ENCODE measurements at regions not wholly inside any gene's neighbourhood (a gene's known extent, or its start where the extent isn't known, plus 50 kb on each side); places are given as distances from the start of the nearest gene placed in this dataset.

DNA sequence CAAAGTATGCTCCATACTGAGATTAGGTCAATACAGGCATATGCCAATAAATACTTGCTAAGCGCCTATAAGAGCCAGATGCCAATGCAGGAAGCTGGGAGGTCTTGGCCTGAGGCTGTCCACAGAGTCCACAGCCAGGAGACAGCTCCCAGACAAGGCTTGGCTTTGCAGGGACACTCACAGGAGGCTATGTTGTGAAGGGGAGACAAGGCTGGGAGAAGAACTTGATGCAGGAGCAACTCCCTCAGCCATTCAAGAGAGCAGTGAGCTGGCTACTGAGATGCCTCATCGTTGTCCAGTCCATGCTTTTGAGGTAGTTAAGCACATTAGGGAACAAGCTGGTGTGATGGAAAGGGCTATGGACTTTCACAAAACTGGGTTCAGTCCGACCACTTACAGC lies 891.5 kb downstream of the TBC1D22A start:
- no peak for DNase-seq

- DNase-seq: no peak
Observed at GRCh38 chr22:47651216-47651987, 889.0 kb downstream of the TBC1D22A start.

DNA sequence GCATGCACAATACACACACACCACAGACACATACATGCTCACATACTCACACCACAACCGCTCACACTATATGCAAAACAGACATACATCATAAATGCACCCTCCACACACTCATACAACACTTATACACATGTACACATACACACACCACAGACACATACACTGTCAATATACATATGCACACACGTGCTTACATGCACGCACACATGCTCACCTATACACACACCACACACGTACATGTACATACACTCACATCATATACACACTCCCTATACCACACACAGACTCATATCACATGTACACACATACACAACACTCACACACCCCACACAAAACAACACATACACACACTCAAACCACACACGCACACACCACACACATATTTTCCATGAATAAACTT lies 885.3 kb downstream of the TBC1D22A start:
- DNase-seq: no peak

- DNase-seq: no peak
Observed at GRCh38 chr22:47647181-47647580, 884.7 kb downstream of the TBC1D22A start.

GRCh38 chr22:47645923-47646322 lies 883.5 kb downstream of the TBC1D22A start:
- no peak for DNase-seq

DNA sequence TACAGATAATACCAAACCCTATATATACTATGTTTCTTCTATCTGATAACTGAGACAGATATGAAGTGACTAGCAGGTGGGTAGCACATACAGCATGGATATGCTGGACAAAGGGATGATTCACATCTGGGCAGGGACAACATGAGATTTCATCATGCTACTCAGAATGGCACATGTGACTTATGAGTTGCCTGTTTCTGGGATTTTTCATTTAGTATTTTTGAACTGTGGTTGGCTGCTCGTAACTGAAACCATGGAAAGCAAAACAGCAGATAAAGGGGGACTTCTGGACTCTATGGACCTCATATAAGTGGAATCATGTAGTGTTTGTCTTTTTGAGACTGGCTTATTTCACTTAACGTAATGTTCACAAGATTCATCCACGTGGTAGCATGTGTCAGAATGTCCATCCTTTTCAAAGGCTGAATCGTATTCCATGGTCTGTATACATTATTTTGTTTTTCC lies 883.0 kb downstream of the TBC1D22A start:
- DNase-seq: no peak

DNA sequence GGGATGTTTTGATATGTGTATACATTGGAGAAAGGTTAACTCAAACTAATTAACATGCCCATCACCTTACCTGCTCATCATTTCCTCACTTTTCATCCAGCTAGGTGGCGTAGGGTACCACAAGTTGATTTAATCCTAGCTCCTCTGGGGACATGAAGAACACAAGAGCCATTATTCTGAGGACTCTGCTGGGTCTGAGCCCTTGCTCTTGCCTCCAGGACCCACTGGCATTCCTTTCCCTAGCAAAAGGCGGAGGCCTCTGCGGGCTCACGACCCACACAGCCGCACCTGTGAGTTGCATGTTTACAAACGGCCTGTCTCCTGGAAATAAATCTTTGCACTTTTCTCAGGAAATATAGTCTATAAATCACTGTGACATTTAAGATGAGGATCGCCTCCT lies 871.9 kb downstream of the TBC1D22A start:
- no peak for DNase-seq

DNA sequence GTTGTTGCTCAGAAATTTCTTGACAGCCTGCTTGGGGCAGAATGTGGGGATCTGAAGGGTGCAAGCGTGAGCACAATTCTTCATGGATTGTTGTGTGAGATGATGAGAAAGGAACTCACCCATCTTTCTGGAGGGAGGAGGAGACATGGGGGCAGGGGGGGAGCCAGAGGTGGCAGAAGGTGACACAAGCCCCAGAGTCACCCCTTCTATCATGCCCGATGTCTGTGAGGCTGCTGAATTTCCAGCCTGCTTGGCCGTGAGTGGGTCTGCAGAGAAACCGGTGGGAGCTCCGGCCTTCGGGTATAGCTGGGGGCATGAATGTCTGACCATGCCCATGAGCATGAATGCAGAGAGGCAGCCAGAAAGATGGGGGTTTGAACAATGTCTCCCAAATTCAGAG lies 870.7 kb downstream of the TBC1D22A start:
- DNase-seq: no peak

- DNase-seq: no peak
Observed at GRCh38 chr22:47632701-47633100, 870.3 kb downstream of the TBC1D22A start.

- no peak for DNase-seq
Observed at GRCh38 chr22:47631571-47632102, 869.2 kb downstream of the TBC1D22A start.

DNA sequence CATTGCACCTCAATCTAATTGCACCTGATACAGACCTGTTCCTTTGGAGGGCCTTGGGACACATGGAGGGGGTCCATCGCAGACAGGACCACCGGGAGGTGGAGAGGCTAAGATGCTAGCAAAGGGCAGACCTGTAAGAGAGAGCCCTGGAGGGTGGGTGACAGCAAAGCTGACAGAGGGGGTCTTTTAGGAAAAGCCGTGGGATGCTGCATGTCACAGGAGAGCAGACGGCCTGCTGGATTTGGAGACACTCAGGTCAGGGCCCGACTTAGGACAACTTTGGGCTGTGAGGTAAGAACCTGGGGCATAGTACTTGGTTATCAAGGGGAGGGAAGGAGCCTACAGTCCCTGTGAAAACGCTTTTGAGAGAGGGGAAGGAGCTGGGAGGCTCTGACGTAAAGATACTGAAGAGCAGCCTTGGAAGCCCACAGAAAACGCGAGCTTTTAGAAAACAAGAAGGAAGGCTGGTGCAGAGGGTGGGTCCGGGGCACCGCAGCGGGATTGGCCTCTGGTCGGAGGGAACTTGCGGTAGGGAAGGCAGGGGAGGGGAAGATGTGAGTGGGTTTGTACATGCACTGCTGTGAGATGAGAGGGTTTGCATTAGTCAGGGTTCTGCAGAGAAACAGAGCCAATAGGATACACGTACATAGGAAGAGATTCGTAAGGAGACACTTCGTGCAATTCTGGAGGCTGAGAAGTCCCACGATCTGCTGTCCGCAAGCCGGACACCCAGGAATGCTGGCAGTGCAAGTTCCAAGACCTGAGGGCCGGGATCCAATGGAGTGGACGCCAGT lies 868.5 kb downstream of the TBC1D22A start:
- no peak for DNase-seq

DNA sequence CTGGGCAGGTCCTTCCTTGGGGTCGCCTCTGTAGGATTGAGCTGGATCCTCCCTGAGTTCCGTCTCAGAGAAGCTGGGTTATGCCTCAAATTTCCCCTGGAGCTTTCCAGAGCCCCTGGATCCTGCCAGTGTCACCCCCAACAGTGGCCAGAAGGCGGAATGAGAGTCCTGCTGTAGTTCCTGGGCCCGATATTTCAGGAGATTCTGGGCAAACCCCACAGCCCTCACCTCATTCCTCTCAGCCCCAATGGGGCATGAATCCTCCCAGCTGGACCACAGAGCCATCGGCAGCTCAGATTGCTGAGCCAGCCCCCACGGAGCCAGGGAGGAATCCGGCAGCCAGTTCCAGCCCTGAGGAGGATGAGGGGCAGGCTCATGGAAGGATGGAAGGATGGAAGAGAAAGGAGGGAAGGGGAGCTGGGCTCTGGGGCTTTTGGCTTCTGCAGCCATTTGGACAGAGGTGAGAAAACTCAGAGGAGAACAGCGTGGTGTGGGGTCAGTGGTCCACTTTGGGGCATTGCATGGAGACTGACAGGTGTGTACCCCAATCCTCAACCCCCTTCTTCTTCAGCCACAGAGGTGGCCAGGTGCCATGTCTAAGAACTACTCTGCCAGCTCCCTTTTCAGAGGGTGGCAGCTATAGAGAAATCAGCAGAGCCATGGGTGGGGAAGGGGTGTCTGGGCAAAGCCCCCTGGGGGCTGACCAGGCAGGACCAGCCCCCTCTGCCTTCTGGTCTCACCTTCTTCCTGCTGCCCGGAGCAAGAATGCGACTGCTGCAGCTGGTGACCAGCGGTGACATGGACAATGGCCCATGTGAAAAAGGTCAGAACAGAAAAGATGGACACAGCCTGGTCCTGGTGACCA lies 867.6 kb downstream of the TBC1D22A start:
- no peak for DNase-seq

DNA sequence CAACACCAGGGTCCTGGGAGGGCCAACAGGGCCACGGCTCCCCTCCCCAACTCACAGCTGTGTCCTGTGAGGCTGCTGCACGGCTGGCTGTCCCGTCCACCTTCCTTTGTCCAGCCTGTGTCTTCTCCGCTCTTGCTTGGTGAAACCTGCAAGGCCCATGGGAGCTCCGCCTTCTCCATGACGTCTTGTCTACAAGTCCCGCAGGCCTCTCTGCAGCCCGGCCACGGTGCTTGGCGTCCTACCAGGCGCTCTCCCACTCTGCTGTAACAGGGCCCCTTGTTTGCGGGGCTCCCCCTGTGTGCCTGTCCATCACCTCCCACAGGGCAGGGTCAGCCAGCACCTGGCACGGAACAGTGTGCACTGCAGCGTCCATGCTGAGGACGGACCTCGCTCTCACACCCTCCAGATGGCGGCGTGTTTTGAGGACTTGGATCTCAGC lies 866.8 kb downstream of the TBC1D22A start:
- DNase-seq: no peak

- no peak for DNase-seq
Observed at GRCh38 chr22:47628477-47629272, 866.2 kb downstream of the TBC1D22A start.

GRCh38 chr22:47627556-47628253 lies 865.3 kb downstream of the TBC1D22A start:
- DNase-seq: no peak

- DNase-seq: peak; percentile 3
Observed at GRCh38 chr22:47626428-47627390, 864.3 kb downstream of the TBC1D22A start.

GRCh38 chr22:47625531-47626427 lies 863.3 kb downstream of the TBC1D22A start:
- DNase-seq: no peak

GRCh38 chr22:47625013-47625385 lies 862.5 kb downstream of the TBC1D22A start:
- no peak for DNase-seq

Measured in hematopoietic multipotent progenitor cell treated with erythropoietin and hydrocortisone succinate and interleukin-3 and kit ligand, for 4 days (in vitro differentiated cells).